ENCODE measurements at regions not wholly inside any gene's neighbourhood (a gene's known extent, or its start where the extent isn't known, plus 50 kb on each side); places are given as distances from the start of the nearest gene placed in this dataset.

- TF ChIP-seq CTCF (IDR thresholded peaks at IDR 0.05 in 4 of 5, conservative IDR thresholded peaks at IDR 0.05 in 1 of 5) (no peak), POLR2A (IDR thresholded peaks at IDR 0.05) (no peak)
Observed at GRCh38 chr4:18953613-18954012, 932.1 kb upstream of the LCORL start.

Measured in gastrocnemius medialis (tissue), 4 donors.